ENCODE measurements at regions not wholly inside any gene's neighbourhood (a gene's known extent, or its start where the extent isn't known, plus 50 kb on each side); places are given as distances from the start of the nearest gene placed in this dataset.

GRCh38 chr4:177862541-177863176 is 420.4 kb upstream of the AGA start:
- peaks cover 77% of the 10 kb centered on the region for H3K27me3 ChIP-seq (ENCODE audit: insufficient read depth, low read depth, severe bottlenecking)
- TF ChIP-seq CTCF (IDR thresholded peaks at IDR 0.05; ENCODE audit: low read depth, low read length) = no peak
- no peak for DNase-seq
- H3K36me3 ChIP-seq = no peaks in the 10 kb centered on the region
- H3K4me3 ChIP-seq (ENCODE audit: low read depth, low read length) = no peak overlapping the region
- H3K9me3 ChIP-seq (ENCODE audit: severe bottlenecking) = no peaks in the 10 kb centered on the region
- H3K27ac ChIP-seq = no peak overlapping the region

- Histone ChIP-seq H3K27ac (no peak overlapping the region), H3K9me3 (ENCODE audit: severe bottlenecking) (no peaks in the 10 kb centered on the region), H3K27me3 (ENCODE audit: insufficient read depth, low read depth, severe bottlenecking) (peaks cover 77% of the 10 kb centered on the region), H3K4me3 (ENCODE audit: low read depth, low read length) (no peak overlapping the region), H3K36me3 (no peaks in the 10 kb centered on the region)
- peak; percentile 16 for DNase-seq
- TF ChIP-seq CTCF (IDR thresholded peaks at IDR 0.05; ENCODE audit: low read depth, low read length) = peak; percentile 33; the same call in 1 of the 2 replicates
Observed at GRCh38 chr4:177879851-177880250, 437.6 kb upstream of the AGA start.

- peaks cover 31% of the 10 kb centered on the region for H3K27me3 ChIP-seq (ENCODE audit: insufficient read depth, low read depth, severe bottlenecking)
- H3K4me3 ChIP-seq (ENCODE audit: low read depth, low read length) = no peak overlapping the region
- H3K27ac ChIP-seq = no peak overlapping the region
- no peaks in the 10 kb centered on the region for H3K36me3 ChIP-seq
- no peaks in the 10 kb centered on the region for H3K9me3 ChIP-seq (ENCODE audit: severe bottlenecking)
- TF ChIP-seq CTCF (IDR thresholded peaks at IDR 0.05; ENCODE audit: low read depth, low read length) = no peak
- no peak for DNase-seq
Observed at GRCh38 chr4:177895136-177895535, 452.9 kb upstream of the AGA start.

- H3K36me3 ChIP-seq = no peaks in the 10 kb centered on the region
- no peak for DNase-seq
- H3K27me3 ChIP-seq (ENCODE audit: insufficient read depth, low read depth, severe bottlenecking) = peaks cover 36% of the 10 kb centered on the region
- H3K9me3 ChIP-seq (ENCODE audit: severe bottlenecking) = no peaks in the 10 kb centered on the region
- no peak overlapping the region for H3K4me3 ChIP-seq (ENCODE audit: low read depth, low read length)
- H3K27ac ChIP-seq = no peak overlapping the region
- no peak for TF ChIP-seq CTCF (IDR thresholded peaks at IDR 0.05; ENCODE audit: low read depth, low read length)
Observed at GRCh38 chr4:177901786-177902185, 459.5 kb upstream of the AGA start.

- Histone ChIP-seq H3K4me3 (ENCODE audit: low read depth, low read length) (no peak overlapping the region), H3K9me3 (ENCODE audit: severe bottlenecking) (no peaks in the 10 kb centered on the region), H3K27me3 (ENCODE audit: insufficient read depth, low read depth, severe bottlenecking) (peaks cover 37% of the 10 kb centered on the region), H3K36me3 (no peaks in the 10 kb centered on the region), H3K27ac (no peak overlapping the region)
- TF ChIP-seq CTCF (IDR thresholded peaks at IDR 0.05; ENCODE audit: low read depth, low read length) = no peak
- DNase-seq = no peak
Observed at GRCh38 chr4:177902386-177902785, 460.1 kb upstream of the AGA start.
